Fibroblast of lung (primary cell): ENCODE measurements at regions not wholly inside any gene's neighbourhood (a gene's known extent, or its start where the extent isn't known, plus 50 kb on each side); places are given as distances from the start of the nearest gene placed in this dataset.
"Not testable (repeated sequence)": the region's sequence is repeated elsewhere in the genome, so short reads cannot be mapped to it uniquely, and the experiment has no call there.

Experiments used
- DNase-seq, 2 donors: peaks; one replicate each; pipeline versions ENCODE4 v3.0.0 to v3.0.0-alpha.2; 2010; ENCODE audit warnings: low read depth in 2 of 2
- H2AFZ ChIP-seq: 2 replicates; pipeline ENCODE4 v1.5.1; 2012; ENCODE audit warnings: low read length, control low read depth, inconsistent platforms
- H3K27ac ChIP-seq: 2 replicates; pipeline ENCODE4 v1.5.1; 2011; ENCODE audit warnings: low read length, control low read depth; ENCODE audit not compliant: insufficient read depth
- H3K27me3 ChIP-seq: 2 replicates; pipeline ENCODE4 v1.5.1; 2011; ENCODE audit warnings: mild to moderate bottlenecking, low read length; ENCODE audit not compliant: control insufficient read depth, insufficient read depth
- H3K36me3 ChIP-seq: 2 replicates; pipeline ENCODE4 v1.5.1; 2011; ENCODE audit warnings: low read length; ENCODE audit not compliant: control insufficient read depth, insufficient read depth
- H3K4me1 ChIP-seq: 2 replicates; pipeline ENCODE4 v1.5.1; 2011; ENCODE audit warnings: low read length; ENCODE audit not compliant: control insufficient read depth, insufficient read depth; ENCODE audit errors: extremely low read depth
- H3K4me2 ChIP-seq: 2 replicates; pipeline ENCODE4 v1.5.1; 2011; ENCODE audit warnings: low read length, control low read depth; ENCODE audit not compliant: insufficient read depth; ENCODE audit errors: extremely low read depth
- H3K4me3 ChIP-seq, 4 experiments: fragments of 200-600 bp in 1 of 4; sonication (generic) in 1 of 4; replicated peaks in 1 of 4; 2 replicates each; pipeline ENCODE4 v1.5.1; 2011 to 2016; ENCODE audit warnings: low read length in 4 of 4, low read depth in 3 of 4, mild to moderate bottlenecking in 3 of 4, control low read depth in 2 of 4, inconsistent platforms in 1 of 4, mixed read lengths in 1 of 4; ENCODE audit not compliant: insufficient read depth in 1 of 4; ENCODE audit errors: control extremely low read depth in 1 of 4
- H3K79me2 ChIP-seq: 2 replicates; pipeline ENCODE4 v1.5.1; 2012; ENCODE audit warnings: mild to moderate bottlenecking, low read length, inconsistent platforms; ENCODE audit not compliant: control insufficient read depth, insufficient read depth
- H3K9ac ChIP-seq: 2 replicates; pipeline ENCODE4 v1.5.1; 2011; ENCODE audit warnings: mild to moderate bottlenecking, low read length, control low read depth; ENCODE audit not compliant: insufficient read depth
- H3K9me3 ChIP-seq: 2 replicates; pipeline ENCODE4 v1.5.1; 2012; ENCODE audit warnings: low read depth, low read length; ENCODE audit not compliant: control insufficient read depth, insufficient read depth
- H4K20me1 ChIP-seq: 2 replicates; pipeline ENCODE4 v1.5.1; 2011; ENCODE audit warnings: low read length; ENCODE audit not compliant: control insufficient read depth, insufficient read depth; ENCODE audit errors: extremely low read depth
- CTCF ChIP-seq, 2 donors: IDR thresholded peaks in 1 of 2; conservative IDR thresholded peaks in 1 of 2; 1 replicate in 1 of 2; 2 replicates in 1 of 2; pipeline ENCODE4 v1.5.1; 2011 to 2012; ENCODE audit warnings: low read length in 2 of 2, control low read depth in 1 of 2, inconsistent platforms in 1 of 2, low read depth in 1 of 2, mild to moderate bottlenecking in 1 of 2
- EZH2 ChIP-seq: IDR thresholded peaks from 2 replicates; pipeline ENCODE4 v1.5.1; 2012; ENCODE audit warnings: low read length, control low read depth, mild to moderate bottlenecking; ENCODE audit errors: missing control alignments

DNA sequence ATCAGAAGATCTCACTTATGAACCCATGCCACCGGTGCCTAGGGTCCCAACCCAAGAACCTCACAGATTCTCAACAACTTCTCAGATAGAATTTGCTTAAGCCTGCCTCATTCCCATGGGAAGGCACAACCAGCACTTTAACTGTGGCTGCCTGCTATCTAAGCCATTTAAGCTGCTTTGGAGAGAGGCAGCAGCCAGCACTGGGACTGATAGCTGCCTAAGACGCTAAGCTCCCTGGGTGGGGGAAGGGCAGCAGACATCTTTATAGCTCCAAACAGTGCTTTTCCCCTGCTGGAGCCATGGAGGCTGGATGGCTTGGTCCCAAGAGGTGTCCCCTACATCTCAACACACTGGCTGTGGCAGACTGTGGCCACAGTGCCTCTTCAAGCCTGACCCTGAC lies 1268.6 kb downstream of the FAM133A start:
- Histone ChIP-seq H4K20me1 (no peaks in the 10 kb centered on the region), H3K79me2 (no peaks in the 10 kb centered on the region), H3K36me3 (no peaks in the 10 kb centered on the region), H3K27ac (no peak overlapping the region), H3K9ac (no peak overlapping the region), H3K9me3 (no peaks in the 10 kb centered on the region), H3K27me3 (no peaks in the 10 kb centered on the region), H3K4me3 (no peak overlapping the region), H3K4me1 (no peaks in the 10 kb centered on the region), H3K4me2 (no peak overlapping the region), H2AFZ (no peak overlapping the region)
- DNase-seq: no peak
- TF ChIP-seq CTCF (conservative IDR thresholded peaks at IDR 0.05 in 1 of 2, IDR thresholded peaks at IDR 0.05 in 1 of 2; ENCODE audit: low read depth in 1 of 2, low read length in 2 of 2): no peak
- TF ChIP-seq EZH2: no peak

DNA sequence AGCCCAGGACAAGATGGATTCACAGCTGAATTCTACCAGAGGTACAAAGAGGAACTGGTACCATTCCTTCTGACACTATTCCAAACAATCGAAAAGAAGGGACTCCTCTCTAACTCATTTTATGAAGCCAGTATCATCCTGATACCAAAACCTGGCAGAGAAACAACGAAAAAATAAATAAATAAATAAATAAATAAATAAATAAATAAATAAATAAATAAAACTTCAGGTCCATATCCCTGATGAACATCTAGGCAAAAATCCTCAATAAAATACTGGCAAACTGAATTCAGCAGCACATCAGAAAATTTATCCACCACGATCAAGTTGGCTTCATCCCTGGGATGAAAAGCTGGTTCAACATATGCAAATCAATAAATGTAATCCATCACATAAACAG lies 1272.1 kb downstream of the FAM133A start:
- not testable (repeated sequence) for H2AFZ ChIP-seq, H3K4me1 ChIP-seq

DNA sequence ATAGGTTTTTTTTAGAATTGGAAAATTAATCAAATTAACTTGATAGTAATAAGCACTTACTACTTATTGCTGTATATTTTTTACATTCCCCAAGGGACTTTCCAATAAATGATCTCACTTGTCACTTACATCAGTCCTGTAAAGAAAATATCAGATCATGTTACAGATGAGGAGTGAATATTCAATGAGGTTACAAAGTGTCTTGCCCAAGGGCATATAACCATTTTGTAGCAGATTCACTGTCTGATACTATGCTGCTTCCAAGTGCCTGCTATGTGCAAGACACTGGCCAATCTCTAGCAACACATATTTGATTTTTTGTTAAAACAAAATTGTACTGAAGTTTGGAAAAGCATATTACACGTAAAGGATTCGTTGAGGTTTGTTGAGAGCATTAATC lies 1287.7 kb downstream of the FAM133A start:
- no peaks in the 10 kb centered on the region for H3K9me3 ChIP-seq
- no peaks in the 10 kb centered on the region for H3K36me3 ChIP-seq
- no peak overlapping the region for H3K4me3 ChIP-seq
- H3K9ac ChIP-seq: no peak overlapping the region
- H2AFZ ChIP-seq: no peak overlapping the region
- H3K27me3 ChIP-seq: no peaks in the 10 kb centered on the region
- no peak overlapping the region for H3K4me2 ChIP-seq
- no peaks in the 10 kb centered on the region for H4K20me1 ChIP-seq
- no peak for TF ChIP-seq EZH2
- TF ChIP-seq CTCF (conservative IDR thresholded peaks at IDR 0.05 in 1 of 2, IDR thresholded peaks at IDR 0.05 in 1 of 2; ENCODE audit: low read depth in 1 of 2, low read length in 2 of 2): no peak
- H3K79me2 ChIP-seq: no peaks in the 10 kb centered on the region
- H3K27ac ChIP-seq: no peak overlapping the region
- no peak for DNase-seq
- no peaks in the 10 kb centered on the region for H3K4me1 ChIP-seq

More for the DNA sequence above, 1272.1 kb downstream of the FAM133A start:
- not testable (repeated sequence) for H3K4me3 ChIP-seq, H3K9me3 ChIP-seq, H3K4me2 ChIP-seq, H3K27me3 ChIP-seq, H3K9ac ChIP-seq, H3K36me3 ChIP-seq, H3K79me2 ChIP-seq, H4K20me1 ChIP-seq, DNase-seq, H3K27ac ChIP-seq
